ENCODE measurements at regions not wholly inside any gene's neighbourhood (a gene's known extent, or its start where the extent isn't known, plus 50 kb on each side); places are given as distances from the start of the nearest gene placed in this dataset.

DNA sequence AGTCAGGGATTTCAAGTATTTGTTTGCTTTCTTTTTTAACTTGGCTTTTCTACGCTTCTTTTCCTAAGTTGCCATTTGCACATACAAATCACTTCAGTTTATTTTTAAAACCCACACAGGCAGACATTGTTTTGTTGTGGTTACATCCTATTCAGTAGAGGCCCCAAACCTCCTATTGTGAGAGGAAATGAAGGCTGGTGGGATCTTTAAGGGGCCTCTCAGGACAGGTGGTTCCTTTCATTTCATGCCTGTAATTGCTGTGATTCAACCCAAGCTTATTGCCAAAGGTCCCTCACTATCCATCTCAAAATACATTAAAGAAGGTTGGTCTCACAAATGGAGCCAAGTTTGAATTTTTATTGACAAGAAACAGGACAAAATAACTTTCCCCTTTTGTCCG, 257.1 kb downstream of the ADAMTS20 start:
- TF ChIP-seq, protein P1, sequence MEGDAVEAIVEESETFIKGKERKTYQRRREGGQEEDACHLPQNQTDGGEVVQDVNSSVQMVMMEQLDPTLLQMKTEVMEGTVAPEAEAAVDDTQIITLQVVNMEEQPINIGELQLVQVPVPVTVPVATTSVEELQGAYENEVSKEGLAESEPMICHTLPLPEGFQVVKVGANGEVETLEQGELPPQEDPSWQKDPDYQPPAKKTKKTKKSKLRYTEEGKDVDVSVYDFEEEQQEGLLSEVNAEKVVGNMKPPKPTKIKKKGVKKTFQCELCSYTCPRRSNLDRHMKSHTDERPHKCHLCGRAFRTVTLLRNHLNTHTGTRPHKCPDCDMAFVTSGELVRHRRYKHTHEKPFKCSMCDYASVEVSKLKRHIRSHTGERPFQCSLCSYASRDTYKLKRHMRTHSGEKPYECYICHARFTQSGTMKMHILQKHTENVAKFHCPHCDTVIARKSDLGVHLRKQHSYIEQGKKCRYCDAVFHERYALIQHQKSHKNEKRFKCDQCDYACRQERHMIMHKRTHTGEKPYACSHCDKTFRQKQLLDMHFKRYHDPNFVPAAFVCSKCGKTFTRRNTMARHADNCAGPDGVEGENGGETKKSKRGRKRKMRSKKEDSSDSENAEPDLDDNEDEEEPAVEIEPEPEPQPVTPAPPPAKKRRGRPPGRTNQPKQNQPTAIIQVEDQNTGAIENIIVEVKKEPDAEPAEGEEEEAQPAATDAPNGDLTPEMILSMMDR (IDR thresholded peaks at IDR 0.05; ENCODE audit: insufficient read depth, low read length) = no peak
- H3K4me3 ChIP-seq (ENCODE audit: low read depth, low read length) = no peak overlapping the region
- DNase-seq (ENCODE audit: low read depth) = no peak

DNA sequence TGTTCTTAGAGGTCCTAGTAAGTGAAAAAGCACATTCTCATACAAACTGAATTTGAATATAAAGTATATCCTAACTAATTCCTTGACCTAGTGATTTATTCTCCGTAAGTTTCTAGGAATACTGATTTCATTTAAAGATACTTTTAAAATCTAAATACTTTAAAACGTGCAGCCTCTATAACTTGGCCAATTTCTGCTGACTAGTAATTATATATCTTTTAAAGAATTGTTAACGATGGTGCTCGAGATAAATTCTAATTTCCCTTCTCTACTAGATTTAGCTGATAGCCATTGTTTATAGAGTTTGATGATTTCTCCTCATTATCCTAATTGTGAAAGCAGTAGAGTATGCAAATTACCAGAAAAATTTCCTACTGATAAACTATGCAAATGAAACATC, 257.9 kb downstream of the ADAMTS20 start:
- no peak overlapping the region for H3K4me3 ChIP-seq (ENCODE audit: low read depth, low read length)
- TF ChIP-seq, protein P1 (IDR thresholded peaks at IDR 0.05; ENCODE audit: insufficient read depth, low read length) = no peak
- no peak for DNase-seq (ENCODE audit: low read depth)

DNA sequence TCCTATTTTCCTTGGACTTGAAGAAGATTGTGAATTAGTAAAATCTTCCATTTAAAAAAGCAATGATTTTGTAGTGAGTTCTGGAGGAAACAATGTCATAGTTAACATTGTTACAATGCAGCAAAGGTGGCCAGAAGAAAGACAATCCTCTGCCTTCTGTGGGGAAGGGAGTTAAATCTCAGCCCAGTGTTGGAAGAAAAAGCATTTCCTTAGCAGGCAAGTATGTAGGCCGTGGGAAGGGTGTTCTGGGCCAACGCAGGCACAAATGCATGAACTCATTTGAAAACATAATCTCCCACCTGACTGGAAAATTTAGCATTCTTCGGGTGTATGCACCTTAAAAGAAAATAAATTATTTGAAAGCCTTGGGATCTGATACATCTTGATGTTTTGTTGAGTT, 258.6 kb downstream of the ADAMTS20 start:
- DNase-seq (ENCODE audit: low read depth) = no peak
- H3K4me3 ChIP-seq (ENCODE audit: low read depth, low read length) = no peak overlapping the region
- TF ChIP-seq, protein P1 (IDR thresholded peaks at IDR 0.05; ENCODE audit: insufficient read depth, low read length) = no peak

DNA sequence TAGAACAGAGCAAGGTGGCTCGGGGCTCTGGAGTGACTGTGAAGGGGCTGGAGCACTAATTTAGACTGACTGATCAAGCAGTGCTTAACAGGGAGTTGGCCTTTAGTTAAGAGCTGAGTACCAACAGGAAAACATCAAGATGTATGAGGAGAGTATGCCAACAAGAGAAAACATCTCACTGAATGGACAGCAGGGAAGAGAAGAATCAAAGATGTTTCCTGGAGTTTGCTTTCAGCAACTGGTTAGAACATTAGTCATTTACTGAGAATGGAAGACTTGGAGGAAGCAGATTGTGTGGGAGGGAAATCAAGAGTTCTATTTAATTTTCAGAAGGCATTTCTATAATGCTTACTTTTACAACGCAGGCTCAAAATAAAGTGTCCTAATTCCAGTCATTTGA, 259.3 kb downstream of the ADAMTS20 start:
- DNase-seq (ENCODE audit: low read depth) = peak; percentile 69
- no peak overlapping the region for H3K4me3 ChIP-seq (ENCODE audit: low read depth, low read length)
- TF ChIP-seq, protein P1 (IDR thresholded peaks at IDR 0.05; ENCODE audit: insufficient read depth, low read length) = no peak

DNA sequence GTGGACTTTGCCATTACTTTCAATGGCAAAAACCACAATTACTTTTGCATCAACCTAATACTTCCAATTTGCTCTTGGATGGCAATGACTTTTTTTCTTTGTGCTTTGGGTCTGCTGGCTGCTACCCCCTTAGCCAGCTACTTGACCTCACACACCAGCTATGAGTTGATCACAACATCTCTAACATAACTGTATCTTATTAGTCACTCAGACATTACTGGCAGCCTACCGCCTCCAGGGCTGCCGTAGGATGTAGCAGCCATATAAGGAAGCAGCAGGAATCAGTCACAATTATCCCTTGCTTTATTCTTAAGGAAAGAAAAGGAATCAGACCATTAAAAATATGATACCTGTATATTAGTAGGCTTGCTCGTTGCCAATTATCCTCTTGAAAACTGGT, 260.5 kb downstream of the ADAMTS20 start:
- TF ChIP-seq, protein P1 (IDR thresholded peaks at IDR 0.05; ENCODE audit: insufficient read depth, low read length) = no peak
- DNase-seq (ENCODE audit: low read depth) = no peak
- no peak overlapping the region for H3K4me3 ChIP-seq (ENCODE audit: low read depth, low read length)

DNA sequence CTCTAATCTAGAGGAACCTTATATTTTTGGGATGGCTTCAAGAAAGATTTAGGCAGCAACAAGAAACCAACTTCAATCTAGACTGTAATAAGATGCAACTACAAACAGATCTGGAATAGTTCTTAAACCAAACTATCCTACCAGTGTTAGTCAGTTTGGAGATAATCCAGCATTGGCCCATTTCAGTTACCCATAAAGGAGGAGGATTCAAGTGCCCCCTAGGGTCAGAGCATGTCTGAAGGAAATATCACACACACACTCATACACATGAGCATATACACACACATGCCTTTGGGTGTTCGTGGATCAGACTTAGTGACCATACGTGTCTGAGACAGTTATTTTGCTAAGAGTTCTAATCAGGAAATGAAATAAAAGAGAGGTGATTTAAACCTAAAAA, 261.2 kb downstream of the ADAMTS20 start:
- TF ChIP-seq, protein P1 (IDR thresholded peaks at IDR 0.05; ENCODE audit: insufficient read depth, low read length) = no peak
- H3K4me3 ChIP-seq (ENCODE audit: low read depth, low read length) = no peak overlapping the region
- DNase-seq (ENCODE audit: low read depth) = no peak

DNA sequence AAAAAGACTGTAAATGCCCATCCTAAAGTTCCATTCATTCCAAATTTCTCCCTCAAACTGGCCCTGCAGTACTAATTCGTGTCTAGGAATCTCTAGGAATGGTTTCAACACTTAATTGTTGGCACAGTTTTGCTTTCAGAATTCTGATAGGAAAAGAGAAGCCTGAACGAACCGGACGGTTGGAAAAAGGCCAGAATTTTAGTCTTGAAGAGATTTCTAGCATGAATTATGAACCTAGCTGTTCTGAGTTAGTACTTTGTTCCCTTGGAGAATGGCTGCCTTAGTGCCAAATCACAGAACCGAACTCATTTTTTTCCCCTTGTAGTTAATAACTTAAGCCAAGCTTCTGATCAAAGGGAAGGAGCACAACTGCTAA, 262.6 kb downstream of the ADAMTS20 start:
- peak; percentile 97 for DNase-seq (ENCODE audit: low read depth)
- H3K4me3 ChIP-seq (ENCODE audit: low read depth, low read length) = no peak overlapping the region
- TF ChIP-seq, protein P1 (IDR thresholded peaks at IDR 0.05; ENCODE audit: insufficient read depth, low read length) = no peak
